ENCODE measurements at regions not wholly inside any gene's neighbourhood (a gene's known extent, or its start where the extent isn't known, plus 50 kb on each side); places are given as distances from the start of the nearest gene placed in this dataset.

DNA sequence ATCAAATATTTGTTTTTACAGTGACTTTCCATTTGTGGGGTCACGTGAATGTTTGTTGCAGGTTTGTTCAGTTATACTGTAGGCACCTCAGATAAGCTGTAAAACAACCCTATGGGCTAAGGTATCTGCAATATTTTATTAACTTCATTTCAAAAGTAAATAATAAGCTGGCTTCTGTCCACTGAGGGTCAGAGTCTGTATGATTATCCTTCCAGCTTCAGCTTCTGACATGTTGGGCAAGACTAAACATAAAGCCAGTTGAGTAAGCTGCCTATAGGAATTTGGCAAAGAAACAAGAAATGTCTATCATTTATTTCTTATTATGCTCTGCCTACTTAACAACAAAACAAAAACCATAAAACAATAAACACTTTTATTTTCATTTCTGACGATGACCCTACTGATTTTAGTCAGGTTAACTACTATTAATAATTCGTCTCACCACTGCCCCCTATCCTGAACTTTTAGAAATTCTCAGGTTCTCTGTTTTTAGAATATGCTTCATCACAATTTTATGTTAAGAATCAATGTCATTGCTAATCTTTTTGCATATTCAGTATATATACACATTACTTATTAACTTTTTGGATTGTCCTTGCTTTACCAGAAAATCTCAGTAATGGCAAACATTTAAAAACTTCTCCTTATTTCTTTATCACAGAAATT, 413.6 kb upstream of the ADAMTSL1 start:
- TF ChIP-seq, protein P1, sequence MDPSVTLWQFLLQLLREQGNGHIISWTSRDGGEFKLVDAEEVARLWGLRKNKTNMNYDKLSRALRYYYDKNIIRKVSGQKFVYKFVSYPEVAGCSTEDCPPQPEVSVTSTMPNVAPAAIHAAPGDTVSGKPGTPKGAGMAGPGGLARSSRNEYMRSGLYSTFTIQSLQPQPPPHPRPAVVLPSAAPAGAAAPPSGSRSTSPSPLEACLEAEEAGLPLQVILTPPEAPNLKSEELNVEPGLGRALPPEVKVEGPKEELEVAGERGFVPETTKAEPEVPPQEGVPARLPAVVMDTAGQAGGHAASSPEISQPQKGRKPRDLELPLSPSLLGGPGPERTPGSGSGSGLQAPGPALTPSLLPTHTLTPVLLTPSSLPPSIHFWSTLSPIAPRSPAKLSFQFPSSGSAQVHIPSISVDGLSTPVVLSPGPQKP (IDR thresholded peaks at IDR 0.05; ENCODE audit: borderline replicate concordance, low read depth, low read length), result no peak
- TF ChIP-seq, protein P2, sequence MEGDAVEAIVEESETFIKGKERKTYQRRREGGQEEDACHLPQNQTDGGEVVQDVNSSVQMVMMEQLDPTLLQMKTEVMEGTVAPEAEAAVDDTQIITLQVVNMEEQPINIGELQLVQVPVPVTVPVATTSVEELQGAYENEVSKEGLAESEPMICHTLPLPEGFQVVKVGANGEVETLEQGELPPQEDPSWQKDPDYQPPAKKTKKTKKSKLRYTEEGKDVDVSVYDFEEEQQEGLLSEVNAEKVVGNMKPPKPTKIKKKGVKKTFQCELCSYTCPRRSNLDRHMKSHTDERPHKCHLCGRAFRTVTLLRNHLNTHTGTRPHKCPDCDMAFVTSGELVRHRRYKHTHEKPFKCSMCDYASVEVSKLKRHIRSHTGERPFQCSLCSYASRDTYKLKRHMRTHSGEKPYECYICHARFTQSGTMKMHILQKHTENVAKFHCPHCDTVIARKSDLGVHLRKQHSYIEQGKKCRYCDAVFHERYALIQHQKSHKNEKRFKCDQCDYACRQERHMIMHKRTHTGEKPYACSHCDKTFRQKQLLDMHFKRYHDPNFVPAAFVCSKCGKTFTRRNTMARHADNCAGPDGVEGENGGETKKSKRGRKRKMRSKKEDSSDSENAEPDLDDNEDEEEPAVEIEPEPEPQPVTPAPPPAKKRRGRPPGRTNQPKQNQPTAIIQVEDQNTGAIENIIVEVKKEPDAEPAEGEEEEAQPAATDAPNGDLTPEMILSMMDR (conservative IDR thresholded peaks at IDR 0.05; ENCODE audit: low read depth, low read length), result peak; percentile 8; the same call in 1 of the 2 replicates
- TF ChIP-seq RCOR1 (IDR thresholded peaks at IDR 0.05; ENCODE audit: insufficient replicate concordance, low read length) (no peak), CEBPB (IDR thresholded peaks at IDR 0.05; ENCODE audit: low read depth, low read length) (no peak), MXI1 (IDR thresholded peaks at IDR 0.05; ENCODE audit: borderline replicate concordance, low read depth, low read length) (no peak), CHD1 (IDR thresholded peaks at IDR 0.05; ENCODE audit: low read depth, low read length) (no peak), POLR2A (IDR thresholded peaks at IDR 0.05; ENCODE audit: low read depth, low read length) (no peak), BHLHE40 (IDR thresholded peaks at IDR 0.05; ENCODE audit: low read depth, low read length) (no peak), RAD21 (IDR thresholded peaks at IDR 0.05; ENCODE audit: low read length) (no peak), RFX5 (IDR thresholded peaks at IDR 0.05; ENCODE audit: low read depth, low read length) (no peak), SMC3 (IDR thresholded peaks at IDR 0.05; ENCODE audit: low read depth, low read length) (no peak), MAFK (IDR thresholded peaks at IDR 0.05; ENCODE audit: low read depth, low read length) (no peak), NFE2L2 (IDR thresholded peaks at IDR 0.05; ENCODE audit: low read depth, low read length) (no peak)
- TF ChIP-seq, protein P3, sequence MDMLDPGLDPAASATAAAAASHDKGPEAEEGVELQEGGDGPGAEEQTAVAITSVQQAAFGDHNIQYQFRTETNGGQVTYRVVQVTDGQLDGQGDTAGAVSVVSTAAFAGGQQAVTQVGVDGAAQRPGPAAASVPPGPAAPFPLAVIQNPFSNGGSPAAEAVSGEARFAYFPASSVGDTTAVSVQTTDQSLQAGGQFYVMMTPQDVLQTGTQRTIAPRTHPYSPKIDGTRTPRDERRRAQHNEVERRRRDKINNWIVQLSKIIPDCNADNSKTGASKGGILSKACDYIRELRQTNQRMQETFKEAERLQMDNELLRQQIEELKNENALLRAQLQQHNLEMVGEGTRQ (IDR thresholded peaks at IDR 0.05; ENCODE audit: low read depth, low read length), result no peak
